Naive thymus-derived CD4-positive, alpha-beta T cell (primary cell): ENCODE measurements at regions not wholly inside any gene's neighbourhood (a gene's known extent, or its start where the extent isn't known, plus 50 kb on each side); places are given as distances from the start of the nearest gene placed in this dataset.

ENCODE experiments used
- ATAC-seq: fragments of 150-1000 bp; cut with Tn5 transposase; 2 replicates; pipeline ENCODE4 v1.10.0; 2021; ENCODE audit warnings: mild to moderate bottlenecking, moderate library complexity
- CTCF ChIA-PET: fragments of 350-600 bp; sonication (Branson Sonifier 250); formaldehyde crosslinking; loops from one replicate; lab custom pipeline; 2021; ENCODE audit warnings: antibody characterized with exemption; lab: Charles Lee
- POLR2A ChIA-PET: fragments of 350-600 bp; sonication (Branson Sonifier 250); formaldehyde crosslinking; loops from one replicate; lab custom pipeline; 2021; ENCODE audit warnings: antibody characterized with exemption, inconsistent platforms; lab: Charles Lee
- DNase-seq, 9 donors: peaks; one replicate each; pipeline versions ENCODE4 v3.0.0 to v3.0.0-alpha.2; 2020 to 2022; ENCODE audit warnings: mixed read lengths in 1 of 9
- H3K27ac ChIP-seq: one replicate; pipeline ENCODE4 v1.7.0; 2013; ENCODE audit warnings: mild to moderate bottlenecking, low read depth, low read length, moderate library complexity
- H3K27me3 ChIP-seq, 2 donors: one replicate each; pipeline ENCODE4 v1.7.0; 2013; ENCODE audit warnings: low read length in 2 of 2, mild to moderate bottlenecking in 2 of 2, moderate library complexity in 2 of 2; ENCODE audit not compliant: control insufficient read depth in 2 of 2, insufficient read depth in 2 of 2
- H3K36me3 ChIP-seq, 3 experiments: 1 replicate in 2 of 3; 2 replicates in 1 of 3; pipeline ENCODE4 v1.7.0; 2013; ENCODE audit warnings: low read length in 3 of 3, mild to moderate bottlenecking in 3 of 3, moderate library complexity in 1 of 3; ENCODE audit not compliant: insufficient read depth in 3 of 3, control insufficient read depth in 2 of 3
- H3K4me1 ChIP-seq, 2 donors: one replicate each; pipeline ENCODE4 v1.7.0; 2013; ENCODE audit warnings: low read length in 2 of 2, mild to moderate bottlenecking in 2 of 2, moderate library complexity in 1 of 2; ENCODE audit not compliant: control insufficient read depth in 2 of 2, insufficient read depth in 2 of 2
- H3K4me3 ChIP-seq: 2 replicates; pipeline ENCODE4 v1.7.0; 2013; ENCODE audit warnings: mild to moderate bottlenecking, low read length
- H3K9me3 ChIP-seq, 3 experiments: 1 replicate in 2 of 3; 2 replicates in 1 of 3; pipeline ENCODE4 v1.7.0; 2013; ENCODE audit warnings: low read length in 3 of 3; ENCODE audit not compliant: control insufficient read depth in 2 of 3
- H3K27ac Mint-ChIP-seq, 9 donors: one replicate each; pipeline ENCODE4 v1.8.0; 2020 to 2022; ENCODE audit warnings: mixed read lengths in 9 of 9, mild to moderate bottlenecking in 8 of 9, moderate library complexity in 5 of 9, inconsistent platforms in 2 of 9
- H3K27me3 Mint-ChIP-seq, 5 donors: one replicate each; pipeline ENCODE4 v1.8.0; 2021 to 2022; ENCODE audit warnings: mixed read lengths in 5 of 5, mild to moderate bottlenecking in 1 of 5
- H3K36me3 Mint-ChIP-seq, 5 donors: one replicate each; pipeline ENCODE4 v1.8.0; 2020 to 2022; ENCODE audit warnings: mixed read lengths in 5 of 5, mild to moderate bottlenecking in 3 of 5, inconsistent platforms in 1 of 5
- H3K4me1 Mint-ChIP-seq, 7 donors: one replicate each; pipeline ENCODE4 v1.8.0; 2020 to 2022; ENCODE audit warnings: mixed read lengths in 7 of 7, mild to moderate bottlenecking in 3 of 7, inconsistent platforms in 1 of 7
- H3K4me3 Mint-ChIP-seq, 10 donors: one replicate each; pipeline ENCODE4 v1.8.0; 2020 to 2022; ENCODE audit warnings: mild to moderate bottlenecking in 10 of 10, mixed read lengths in 10 of 10, moderate library complexity in 6 of 10, inconsistent platforms in 2 of 10
- H3K9me3 Mint-ChIP-seq, 11 donors: one replicate each; pipeline ENCODE4 v1.8.0; 2020 to 2022; ENCODE audit warnings: mixed read lengths in 11 of 11, mild to moderate bottlenecking in 4 of 11, inconsistent platforms in 1 of 11, moderate library complexity in 1 of 11
- intact Hi-C, 2 donors: fragments of 100-400 bp; cut with micrococcal nuclease; formaldehyde crosslinking; loops; one replicate each; pipeline ENCODE4 v1.15.1; 2023

GRCh38 chr5:24080046-24080445 is 564.7 kb downstream of the CDH10 start:
- Mint-ChIP-seq H3K4me3 (no peak overlapping the region), H3K36me3 (no peaks in the 10 kb centered on the region)

DNA sequence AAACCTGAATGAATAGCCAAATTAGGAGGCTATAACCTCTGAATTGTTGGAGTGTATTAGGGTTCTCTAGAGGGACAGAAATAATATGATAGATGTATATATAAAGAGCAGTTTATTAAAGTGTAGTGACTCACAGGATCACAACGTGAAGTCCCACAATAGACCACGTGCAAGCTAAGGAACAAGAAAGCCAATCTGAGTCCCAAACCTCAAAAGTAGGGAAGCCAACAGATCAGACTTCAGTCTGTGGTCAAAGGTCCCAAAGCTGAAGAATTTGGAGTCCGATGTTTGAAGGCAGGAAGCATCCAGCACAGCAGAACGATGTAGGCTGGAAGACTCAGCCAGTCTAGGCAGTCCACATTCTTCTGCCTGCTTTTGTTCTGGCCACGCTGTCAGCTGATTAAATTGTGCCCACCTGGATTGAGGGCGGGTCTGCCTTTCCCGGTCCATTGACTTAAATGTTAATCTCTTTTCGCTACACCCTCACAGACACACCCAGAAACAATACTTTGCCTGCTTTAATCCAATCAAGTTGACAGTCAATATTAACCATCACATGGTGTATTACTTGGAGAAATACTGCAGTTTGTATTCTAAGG is 550.6 kb downstream of the CDH10 start:
- H3K27ac Mint-ChIP-seq = no peak overlapping the region
- intact Hi-C loops = no loop called here
- no peaks in the 10 kb centered on the region for H3K36me3 Mint-ChIP-seq
- no peaks in the 10 kb centered on the region for H3K4me1 Mint-ChIP-seq
- no peaks in the 10 kb centered on the region for H3K36me3 ChIP-seq
- peaks cover 4 to 39% (median 17%) of the 10 kb centered on the region in 11 donors for H3K9me3 Mint-ChIP-seq
- no peaks in the 10 kb centered on the region for H3K4me1 ChIP-seq
- no peaks in the 10 kb centered on the region for H3K27me3 Mint-ChIP-seq
- no peak overlapping the region for H3K27ac ChIP-seq
- H3K9me3 ChIP-seq = no peaks in the 10 kb centered on the region
- no peak overlapping the region for H3K4me3 Mint-ChIP-seq
- DNase-seq (no peak), ATAC-seq (no peak)
- no peak overlapping the region for H3K4me3 ChIP-seq
- H3K27me3 ChIP-seq = no peaks in the 10 kb centered on the region
- ChIA-PET POLR2A (no interaction called here), CTCF (no interaction called here)

More at GRCh38 chr5:24080046-24080445, 564.7 kb downstream of the CDH10 start:
- Histone ChIP-seq H3K4me3 (no peak overlapping the region), H3K27me3 (no peaks in the 10 kb centered on the region), H3K9me3 (peaks cover 0 to 5% (median 0%) of the 10 kb centered on the region in 3 experiments), H3K36me3 (no peaks in the 10 kb centered on the region), H3K4me1 (no peaks in the 10 kb centered on the region), H3K27ac (no peak overlapping the region)
- POLR2A ChIA-PET = no interaction called here
- ATAC-seq (no peak), DNase-seq (no peak)
- H3K9me3 Mint-ChIP-seq = peaks cover 0 to 18% (median 6%) of the 10 kb centered on the region in 11 donors
- CTCF ChIA-PET = no interaction called here
- no peaks in the 10 kb centered on the region for H3K27me3 Mint-ChIP-seq
- no peaks in the 10 kb centered on the region for H3K4me1 Mint-ChIP-seq
- H3K27ac Mint-ChIP-seq = no peak overlapping the region
- intact Hi-C loops = no loop called here

DNA sequence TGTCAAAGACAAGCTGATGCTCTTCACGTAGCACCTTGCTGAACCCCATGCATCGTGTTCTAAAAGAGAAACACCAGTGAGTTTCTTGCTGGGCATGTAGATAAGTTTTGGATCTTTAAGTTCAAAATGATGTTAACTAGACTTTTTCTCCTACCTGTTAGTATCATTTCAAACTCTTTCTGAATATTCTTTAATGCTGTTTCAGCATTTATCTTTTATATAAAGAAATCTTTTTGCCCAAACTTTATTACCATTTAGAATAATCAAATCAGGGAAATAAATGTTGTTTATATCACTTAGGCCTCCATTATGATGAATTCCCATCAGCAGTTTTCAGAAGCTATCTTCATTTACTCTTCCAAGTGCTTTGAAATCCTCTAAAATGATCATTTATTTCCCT is 542.8 kb downstream of the CDH10 start:
- Mint-ChIP-seq H3K4me3 (no peak overlapping the region), H3K36me3 (no peaks in the 10 kb centered on the region), H3K27me3 (no peaks in the 10 kb centered on the region), H3K4me1 (no peaks in the 10 kb centered on the region), H3K27ac (no peak overlapping the region), H3K9me3 (peaks cover 0 to 19% (median 5%) of the 10 kb centered on the region in 11 donors)
- no peaks in the 10 kb centered on the region for H3K36me3 ChIP-seq
- peaks cover 0 to 2% of the 10 kb centered on the region in 2 donors for H3K27me3 ChIP-seq
- intact Hi-C loops = no loop called here
- H3K9me3 ChIP-seq = no peaks in the 10 kb centered on the region
- H3K4me3 ChIP-seq = no peak overlapping the region
- no peak overlapping the region for H3K27ac ChIP-seq
- ATAC-seq (no peak), DNase-seq (no peak)
- no peaks in the 10 kb centered on the region for H3K4me1 ChIP-seq
- ChIA-PET POLR2A (interaction anchor here (0.8 kb wide), 1 partner anchor 102 kb away, joined by 3 read pairs; no protein-coding TSS in a partner anchor), CTCF (no interaction called here)

DNA sequence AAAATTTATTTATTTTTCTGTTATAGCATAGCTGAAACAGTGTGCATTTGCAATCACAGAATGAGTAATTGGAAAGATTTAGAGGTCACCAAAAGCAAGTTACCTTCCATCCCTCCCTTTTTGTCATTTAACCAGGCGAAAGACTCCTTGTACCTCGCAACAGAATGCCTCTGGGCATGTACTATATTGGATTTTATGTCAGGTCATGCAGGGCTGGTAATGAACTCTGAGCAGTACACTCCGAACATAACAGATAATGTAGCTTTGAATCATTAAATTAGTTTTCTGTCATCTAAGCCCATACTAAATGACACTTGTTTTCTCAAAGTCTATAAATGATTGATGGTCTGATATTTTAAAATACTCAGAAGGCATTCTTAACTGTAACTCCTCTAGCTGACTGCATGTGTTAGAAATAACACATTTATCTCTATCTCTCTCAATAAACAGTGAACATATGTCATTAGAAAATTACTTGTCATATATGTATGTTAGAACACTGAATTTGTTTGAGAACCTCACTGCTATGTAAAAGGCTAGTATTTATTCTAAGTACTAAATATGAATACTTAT is 541.2 kb downstream of the CDH10 start:
- no peaks in the 10 kb centered on the region for H3K4me1 Mint-ChIP-seq
- H3K9me3 ChIP-seq = no peaks in the 10 kb centered on the region
- H3K36me3 ChIP-seq = no peaks in the 10 kb centered on the region
- peaks cover 0 to 14% (median 5%) of the 10 kb centered on the region in 11 donors for H3K9me3 Mint-ChIP-seq
- no peak overlapping the region for H3K4me3 ChIP-seq
- H3K27ac Mint-ChIP-seq = no peak overlapping the region
- POLR2A ChIA-PET = no interaction called here
- H3K27ac ChIP-seq = no peak overlapping the region
- CTCF ChIA-PET = no interaction called here
- H3K4me1 ChIP-seq = no peaks in the 10 kb centered on the region
- H3K27me3 ChIP-seq = peaks cover 0 to 2% of the 10 kb centered on the region in 2 donors
- ATAC-seq (no peak), DNase-seq (no peak)
- H3K36me3 Mint-ChIP-seq = no peaks in the 10 kb centered on the region
- H3K27me3 Mint-ChIP-seq = no peaks in the 10 kb centered on the region
- intact Hi-C loops = no loop called here
- no peak overlapping the region for H3K4me3 Mint-ChIP-seq

DNA sequence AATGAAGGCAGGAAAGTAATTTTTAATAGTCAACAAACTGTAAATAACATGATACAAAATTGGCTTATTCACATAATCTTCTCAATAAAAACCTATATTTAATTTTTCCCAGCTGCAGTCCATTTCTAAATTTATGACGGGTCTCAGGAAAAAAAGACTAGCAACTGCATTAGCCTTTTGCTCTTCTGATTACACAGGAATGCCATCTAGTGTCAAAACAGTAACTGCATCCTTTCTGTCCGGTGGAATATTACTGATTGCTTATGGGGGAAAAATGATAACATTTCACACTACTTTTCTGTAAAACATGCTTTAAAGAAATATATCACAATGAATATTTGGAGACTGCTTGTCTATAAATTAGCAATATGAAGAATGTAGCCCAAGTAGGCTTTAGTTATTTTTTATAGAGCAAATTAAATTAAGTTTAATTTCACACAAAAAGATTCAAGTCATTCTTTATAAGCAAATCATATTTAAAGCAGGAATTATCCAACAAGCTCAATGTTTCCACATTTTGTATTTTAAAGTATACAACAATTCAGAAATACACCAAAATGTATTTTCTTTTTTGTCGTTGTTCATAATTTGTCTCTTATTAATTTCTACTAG is 534.7 kb downstream of the CDH10 start:
- Mint-ChIP-seq H3K4me1 (no peaks in the 10 kb centered on the region), H3K27me3 (no peaks in the 10 kb centered on the region), H3K9me3 (peaks cover under 1 to 13% (median 7%) of the 10 kb centered on the region in 11 donors), H3K27ac (no peak overlapping the region), H3K4me3 (no peak overlapping the region), H3K36me3 (no peaks in the 10 kb centered on the region)
- POLR2A ChIA-PET = no interaction called here
- H3K36me3 ChIP-seq = no peaks in the 10 kb centered on the region
- no peaks in the 10 kb centered on the region for H3K27me3 ChIP-seq
- no peak overlapping the region for H3K27ac ChIP-seq
- H3K4me1 ChIP-seq = no peaks in the 10 kb centered on the region
- no peak overlapping the region for H3K4me3 ChIP-seq
- H3K9me3 ChIP-seq = no peaks in the 10 kb centered on the region
- intact Hi-C loops = no loop called here
- no peak for DNase-seq
- ATAC-seq = no peak
- CTCF ChIA-PET = no interaction called here

DNA sequence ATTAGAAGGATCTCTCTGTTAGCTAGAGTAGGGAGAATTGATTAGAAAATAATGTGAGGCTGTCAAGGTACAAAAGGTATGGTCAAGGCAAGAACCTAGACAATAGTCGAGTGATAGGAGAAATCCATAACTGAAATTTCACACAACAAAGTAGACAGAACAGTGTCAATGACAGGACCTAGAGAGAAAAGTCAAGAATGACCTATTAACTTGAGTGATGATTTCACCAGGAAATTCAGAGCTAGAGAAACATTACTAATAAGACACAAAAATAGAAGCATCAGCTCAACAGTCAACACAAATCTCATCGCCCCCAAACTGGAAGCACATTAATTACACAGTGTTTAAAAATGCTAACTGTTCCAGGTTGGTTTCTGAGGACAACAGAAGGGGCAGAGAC is 532.4 kb downstream of the CDH10 start:
- Mint-ChIP-seq H3K4me1 (no peaks in the 10 kb centered on the region), H3K4me3 (no peak overlapping the region), H3K9me3 (peaks cover 3 to 29% (median 12%) of the 10 kb centered on the region in 11 donors), H3K27ac (no peak overlapping the region), H3K27me3 (no peaks in the 10 kb centered on the region), H3K36me3 (peaks cover 0 to 8% (median 0%) of the 10 kb centered on the region in 5 donors)
- DNase-seq (no peak), ATAC-seq (no peak)
- H3K4me3 ChIP-seq = no peak overlapping the region
- H3K4me1 ChIP-seq = no peaks in the 10 kb centered on the region
- intact Hi-C loops = no loop called here
- H3K27me3 ChIP-seq = no peaks in the 10 kb centered on the region
- POLR2A ChIA-PET = no interaction called here
- no peaks in the 10 kb centered on the region for H3K9me3 ChIP-seq
- H3K36me3 ChIP-seq = no peaks in the 10 kb centered on the region
- CTCF ChIA-PET = no interaction called here
- no peak overlapping the region for H3K27ac ChIP-seq

GRCh38 chr5:24118351-24118750 is 526.4 kb downstream of the CDH10 start:
- Mint-ChIP-seq H3K27me3 (no peaks in the 10 kb centered on the region), H3K36me3 (peaks cover 0 to 15% (median 0%) of the 10 kb centered on the region in 5 donors), H3K27ac (no peak overlapping the region), H3K9me3 (peaks cover 0 to 47% (median 23%) of the 10 kb centered on the region in 11 donors), H3K4me1 (no peaks in the 10 kb centered on the region), H3K4me3 (no peak overlapping the region)
- Histone ChIP-seq H3K36me3 (no peaks in the 10 kb centered on the region), H3K4me3 (no peak overlapping the region), H3K27ac (no peak overlapping the region), H3K27me3 (no peaks in the 10 kb centered on the region), H3K4me1 (no peaks in the 10 kb centered on the region), H3K9me3 (no peaks in the 10 kb centered on the region)
- CTCF ChIA-PET = no interaction called here
- DNase-seq (no peak), ATAC-seq (no peak)
- intact Hi-C loops = no loop called here
- POLR2A ChIA-PET = no interaction called here
